Activated T-cell treated with anti-CD3 and anti-CD28 coated beads for 24 hours (primary cell): ENCODE measurements at regions not wholly inside any gene's neighbourhood (a gene's known extent, or its start where the extent isn't known, plus 50 kb on each side); places are given as distances from the start of the nearest gene placed in this dataset.
"Not testable (repeated sequence)": the region's sequence is repeated elsewhere in the genome, so short reads cannot be mapped to it uniquely, and the experiment has no call there.

Source experiments
- DNase-seq: peaks from one replicate; pipeline ENCODE4 v3.0.0-alpha.2; 2020; ENCODE audit warnings: low read depth

GRCh38 chrX:109782994-109783700, 50.1 kb upstream of the ACSL4 start:
- no peak for DNase-seq

GRCh38 chrX:109783701-109784079, 50.6 kb upstream of the ACSL4 start:
- no peak for DNase-seq

DNA sequence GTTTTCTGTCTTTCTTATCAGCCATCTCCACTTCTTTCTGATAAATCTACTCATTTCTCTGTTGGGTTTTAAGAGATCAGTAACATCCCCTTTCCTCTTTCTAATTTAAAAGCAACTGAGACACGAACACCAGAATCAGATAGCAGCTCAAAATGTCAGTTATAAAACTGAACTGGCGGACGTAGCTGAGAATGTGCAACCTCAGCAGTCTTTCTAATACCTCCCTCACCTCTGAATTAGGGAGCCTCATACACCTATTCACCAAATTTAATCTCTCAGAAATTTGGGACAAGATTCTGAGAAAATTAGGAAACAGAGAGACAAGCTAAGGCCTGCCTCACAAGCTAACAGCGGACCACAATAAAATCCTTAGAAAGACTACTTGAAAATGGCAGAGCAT, 52.0 kb upstream of the ACSL4 start:
- no peak for DNase-seq

- DNase-seq, result not testable (repeated sequence)
Measured at GRCh38 chrX:109790511-109790910, 57.5 kb upstream of the ACSL4 start.

GRCh38 chrX:109793191-109793590, 60.1 kb upstream of the ACSL4 start:
- no peak for DNase-seq

DNA sequence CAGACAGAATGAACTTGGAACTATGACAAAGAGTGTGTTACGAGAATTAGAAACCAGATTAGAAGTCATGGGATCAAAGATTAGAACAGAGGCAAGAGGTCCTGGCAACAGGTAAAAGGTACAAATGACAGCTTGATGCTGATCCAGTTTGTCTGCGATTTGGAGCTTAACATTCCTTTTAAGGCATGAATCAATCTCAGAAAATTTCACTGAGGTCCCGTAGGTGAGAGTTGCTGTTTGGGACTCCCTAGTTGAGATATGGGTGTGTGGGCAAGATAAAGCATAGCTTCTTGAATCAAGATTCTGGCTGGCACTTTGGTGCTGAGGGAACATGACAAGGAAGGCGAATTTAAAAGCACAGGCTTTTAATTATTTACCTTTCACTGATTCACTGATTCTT, 62.6 kb upstream of the ACSL4 start:
- DNase-seq, result no peak

DNA sequence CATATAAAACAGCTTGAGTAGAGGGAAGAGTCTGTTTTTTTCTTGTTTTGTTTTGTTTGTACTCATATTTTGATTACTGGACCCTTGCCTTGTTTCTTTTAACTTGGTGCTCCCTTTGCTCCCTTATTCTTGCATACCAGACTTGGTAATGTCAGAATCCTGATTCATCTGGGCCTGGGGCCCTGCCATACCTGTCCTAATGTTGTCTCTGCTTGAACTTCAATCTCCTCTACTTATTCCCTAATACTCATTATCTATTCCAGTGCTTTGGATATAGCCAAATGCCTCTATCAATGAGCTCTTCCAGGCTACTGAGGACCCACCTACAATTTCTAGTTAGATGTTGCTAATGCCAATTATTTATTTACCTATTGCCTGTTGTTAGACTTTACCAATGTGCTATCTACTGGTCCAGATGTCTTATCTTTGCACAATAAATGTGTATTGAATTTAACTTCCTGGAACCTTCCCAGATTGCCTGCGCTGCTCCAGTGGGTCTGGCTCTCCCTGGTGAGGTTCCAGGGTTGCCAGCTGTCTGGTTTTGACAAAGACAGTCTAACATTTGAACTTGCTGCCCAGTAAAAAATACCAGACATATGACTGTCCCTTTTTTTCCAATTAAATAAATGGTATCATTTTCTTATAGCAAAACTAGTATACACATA, 64.4 kb upstream of the ACSL4 start:
- no peak for DNase-seq

DNA sequence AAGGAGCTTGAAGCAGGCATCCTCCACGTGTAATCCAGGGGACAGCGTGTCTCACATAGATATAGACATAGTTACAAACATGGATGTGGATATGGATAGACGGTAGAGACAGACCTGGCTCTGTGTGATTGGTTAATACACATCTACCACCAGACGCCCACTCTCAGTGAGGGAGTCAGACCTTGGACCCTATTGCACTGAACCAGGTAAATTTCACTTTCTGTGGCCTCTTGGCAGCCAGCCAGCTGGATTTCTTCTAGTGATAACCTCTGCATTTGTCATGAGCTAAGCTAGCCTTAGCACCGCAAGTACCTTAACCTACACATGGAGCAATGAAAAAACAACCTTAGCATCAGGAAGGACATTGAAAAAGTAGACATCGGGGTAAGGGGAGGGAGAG, 79.2 kb upstream of the ACSL4 start:
- DNase-seq, result no peak

DNA sequence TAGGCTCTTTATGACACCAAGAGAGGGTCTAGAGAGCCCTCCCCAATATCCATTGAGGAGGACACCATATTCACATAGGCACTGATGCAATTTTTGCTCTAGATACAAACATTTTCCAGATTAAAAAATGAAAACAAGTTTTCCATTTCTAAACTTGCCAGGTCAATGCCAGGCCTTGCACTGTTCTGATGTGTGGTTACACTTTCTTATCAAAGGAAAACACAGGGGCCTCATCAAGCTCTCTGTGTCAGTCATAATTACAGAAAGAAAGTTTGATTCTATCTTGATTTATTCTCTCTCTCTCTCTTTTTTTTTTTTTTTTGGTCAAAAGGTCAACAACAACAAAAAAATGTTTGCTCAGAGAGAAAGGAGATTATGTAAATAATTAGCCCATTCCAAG, 80.2 kb upstream of the ACSL4 start:
- no peak for DNase-seq

DNA sequence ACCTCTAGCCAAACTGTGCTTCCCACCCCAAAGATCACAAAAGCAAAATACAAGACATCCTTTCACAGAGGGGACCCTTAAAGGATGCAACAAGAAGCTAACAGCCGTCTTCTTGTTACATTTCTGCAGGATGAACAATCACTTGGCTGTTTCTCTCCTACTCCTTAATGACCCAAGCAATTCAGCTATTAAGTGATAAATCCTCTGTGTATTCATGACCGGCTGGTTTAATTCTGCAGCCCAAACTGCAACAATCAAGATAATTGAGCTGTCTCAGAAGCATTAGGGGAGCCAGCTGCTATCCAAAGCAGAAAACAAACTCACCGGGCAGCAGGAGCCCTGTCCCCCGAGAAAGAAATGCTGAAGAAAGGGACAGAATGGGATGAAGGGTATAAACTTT, 85.9 kb upstream of the ACSL4 start:
- no peak for DNase-seq

DNA sequence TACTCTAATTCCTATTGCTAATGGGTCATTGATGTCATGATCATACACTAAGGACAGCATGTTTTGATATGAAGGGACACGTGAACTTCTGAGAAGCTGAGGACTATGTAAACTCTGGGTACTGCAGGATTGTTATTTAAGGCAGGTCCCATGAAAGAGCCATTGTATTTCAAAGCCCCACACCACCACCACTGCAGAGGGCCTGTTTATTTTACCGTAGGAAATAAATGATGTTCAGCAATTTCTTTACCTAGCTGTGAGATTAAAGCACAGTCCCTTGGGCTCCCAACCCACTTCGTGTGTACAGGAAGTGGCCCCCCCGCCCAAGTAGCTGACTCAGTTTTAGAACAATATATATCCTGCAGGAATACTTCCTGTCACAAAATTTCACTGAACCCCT, 89.8 kb upstream of the ACSL4 start:
- DNase-seq, result no peak

GRCh38 chrX:109826954-109827708, 94.1 kb upstream of the ACSL4 start:
- DNase-seq, result no peak

- DNase-seq, result no peak
Measured at GRCh38 chrX:109827772-109828171, 94.7 kb upstream of the ACSL4 start.

- DNase-seq, result no peak
Measured at GRCh38 chrX:109830157-109830703, 97.2 kb upstream of the ACSL4 start.

- DNase-seq, result no peak
Measured at GRCh38 chrX:109830704-109831206, 97.7 kb upstream of the ACSL4 start.

DNA sequence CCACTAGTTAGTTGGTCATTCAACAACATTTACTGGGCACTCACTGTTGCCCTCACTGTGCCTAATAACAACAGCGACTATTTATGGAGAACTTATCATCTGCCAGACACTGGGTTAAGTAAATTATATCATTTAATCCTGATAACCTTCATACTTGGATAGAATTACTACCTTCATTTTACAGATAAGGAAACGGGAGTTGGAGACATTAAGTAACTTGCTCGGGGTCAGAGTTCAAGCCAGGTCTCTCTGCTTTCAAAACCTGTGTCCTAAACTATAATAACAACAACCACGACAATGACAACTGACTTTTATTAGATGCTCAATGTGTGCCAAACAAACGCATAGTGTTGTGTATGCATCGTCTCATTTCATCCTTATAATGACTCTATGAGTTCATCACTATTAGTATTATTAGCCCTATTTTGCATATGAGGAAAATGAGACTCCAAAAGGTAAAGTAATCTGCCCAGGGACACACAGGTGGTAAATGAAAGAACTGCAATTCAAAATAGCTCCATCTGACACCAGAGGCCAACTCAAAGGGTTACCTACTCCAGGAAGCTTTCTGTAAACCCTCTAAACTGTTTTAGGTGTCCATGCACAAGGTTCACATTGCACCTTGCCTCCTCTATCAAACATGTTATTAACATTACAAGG, 98.4 kb upstream of the ACSL4 start:
- DNase-seq, result no peak

GRCh38 chrX:109839694-109840567, 106.9 kb upstream of the ACSL4 start:
- DNase-seq, result no peak

DNA sequence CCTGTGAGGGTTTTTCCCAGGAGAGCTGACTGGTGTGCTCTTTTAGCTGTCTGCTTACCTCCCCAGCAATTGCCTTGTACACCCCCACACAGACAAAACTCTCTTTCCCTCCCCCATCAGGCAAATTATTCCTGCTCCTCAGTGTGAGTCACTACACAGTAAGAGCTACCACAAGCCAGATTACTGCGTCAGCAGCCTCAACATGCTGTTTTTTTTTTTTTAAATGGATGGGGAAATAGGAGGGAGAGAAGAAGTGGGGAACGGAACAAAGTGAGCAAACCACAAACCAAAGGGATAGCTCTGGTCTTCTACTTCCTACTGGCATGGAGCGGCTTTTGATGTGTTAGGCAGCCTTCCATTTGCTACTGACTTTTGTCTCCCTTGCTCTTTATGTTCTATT, 107.5 kb upstream of the ACSL4 start:
- no peak for DNase-seq

GRCh38 chrX:109841257-109841656, 108.2 kb upstream of the ACSL4 start:
- no peak for DNase-seq

DNA sequence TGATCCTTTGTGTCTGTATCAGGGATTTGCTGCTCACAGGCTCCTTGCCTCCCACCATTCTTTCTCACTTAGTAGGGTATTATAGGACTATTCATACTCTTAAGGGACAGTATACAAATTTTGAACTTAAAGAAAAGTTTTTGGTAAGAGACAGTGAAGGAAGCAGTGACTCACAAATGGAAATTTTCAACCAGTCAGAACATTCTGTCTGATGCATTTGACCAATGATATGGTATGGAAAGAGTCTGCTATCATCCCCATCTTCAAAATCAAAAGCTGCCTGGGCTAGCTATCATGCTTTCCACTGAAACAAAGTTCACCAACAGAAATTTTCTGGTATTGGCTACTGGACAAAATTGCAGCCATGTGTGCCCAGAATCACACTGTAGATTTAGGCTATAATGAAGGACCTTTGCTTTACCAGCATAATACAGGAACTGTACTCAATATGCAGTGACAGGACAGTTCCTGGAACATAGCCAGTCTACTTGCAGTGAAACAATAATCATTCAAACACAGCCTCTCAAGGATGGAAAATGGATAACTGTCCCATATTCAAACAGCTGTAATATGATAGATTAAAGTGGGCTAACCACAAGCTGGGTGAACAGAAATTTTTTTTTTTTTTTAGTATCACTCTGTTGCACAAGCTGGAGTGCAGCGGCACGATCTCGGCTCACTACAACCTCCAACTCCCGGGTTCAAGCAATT, 109.0 kb upstream of the ACSL4 start:
- no peak for DNase-seq

DNA sequence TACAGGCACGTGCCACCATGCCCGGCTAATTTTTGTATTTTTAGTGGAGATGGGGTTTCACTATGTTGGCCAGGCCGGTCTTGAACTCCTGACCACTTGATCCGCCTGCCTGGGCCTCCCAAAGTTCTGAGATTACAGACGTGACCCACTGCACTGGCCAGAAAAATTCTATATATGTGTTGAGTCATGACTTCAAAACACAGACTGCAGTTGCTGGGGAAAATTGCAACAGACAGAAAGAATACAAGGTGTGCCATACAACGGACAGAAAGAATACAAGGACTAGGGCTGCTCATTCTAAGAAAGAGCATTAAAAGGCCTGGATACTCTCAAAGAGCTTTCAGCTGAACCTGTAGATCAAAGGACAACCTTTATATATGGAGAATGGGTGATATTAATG, 109.6 kb upstream of the ACSL4 start:
- no peak for DNase-seq
